HepG2 (cell line): ENCODE measurements at regions not wholly inside any gene's neighbourhood (a gene's known extent, or its start where the extent isn't known, plus 50 kb on each side); places are given as distances from the start of the nearest gene placed in this dataset.

Source experiments
- CBFB ChIP-seq: sonication (generic); formaldehyde crosslinking; IDR thresholded peaks from 2 replicates; pipeline ENCODE4 v1.4.0; 2020; ENCODE audit warnings: missing genetic modification reagents
- CEBPZ ChIP-seq: IDR thresholded peaks from 2 replicates; pipeline ENCODE4 v1.6.1; 2012; ENCODE audit warnings: low read length, improper control_type of control experiment
- EP300 ChIP-seq, 3 experiments: sonication (generic) in 1 of 3; formaldehyde crosslinking in 1 of 3; IDR thresholded peaks; 2 replicates each; pipeline versions ENCODE4 v1.5.1 to v1.6.1; 2011 to 2020; ENCODE audit warnings: low read depth in 2 of 3, low read length in 2 of 3, borderline replicate concordance in 1 of 3, improper control_type of control experiment in 1 of 3, mild to moderate bottlenecking in 1 of 3, missing genetic modification reagents in 1 of 3, moderate library complexity in 1 of 3
- EZH2 ChIP-seq: conservative IDR thresholded peaks from 2 replicates; pipeline ENCODE4 v1.6.1; 2012; ENCODE audit warnings: mild to moderate bottlenecking, low read depth, low read length, moderate library complexity
- JUN ChIP-seq: sonication (generic); formaldehyde crosslinking; IDR thresholded peaks from 2 replicates; pipeline ENCODE4 v1.4.0; 2020; ENCODE audit warnings: mild to moderate bottlenecking, missing genetic modification reagents
- POLR2A ChIP-seq, 2 experiments: IDR thresholded peaks; 2 replicates each; pipeline ENCODE4 v1.6.1; 2011; ENCODE audit warnings: low read depth in 2 of 2, low read length in 2 of 2, mild to moderate bottlenecking in 1 of 2, moderate library complexity in 1 of 2; ENCODE audit not compliant: insufficient read depth in 1 of 2
- POLR2AphosphoS5 ChIP-seq: IDR thresholded peaks from 2 replicates; pipeline ENCODE4 v1.6.1; 2012; ENCODE audit warnings: low read depth, low read length
- SOX5 ChIP-seq: IDR thresholded peaks from 2 replicates; pipeline ENCODE4 v1.6.1; 2016; ENCODE audit warnings: borderline replicate concordance
- TBX2 ChIP-seq: sonication (generic); formaldehyde crosslinking; IDR thresholded peaks from 2 replicates; pipeline ENCODE4 v1.5.0; 2020; ENCODE audit warnings: missing genetic modification reagents, mild to moderate bottlenecking, borderline replicate concordance
- ZBTB2 ChIP-seq: sonication (generic); formaldehyde crosslinking; IDR thresholded peaks from 2 replicates; pipeline ENCODE4 v1.8.0; 2022; ENCODE audit warnings: low read depth, missing genetic modification reagents
- ZBTB20 ChIP-seq: sonication (generic); formaldehyde crosslinking; IDR thresholded peaks from 2 replicates; pipeline ENCODE4 v1.8.1; 2023; ENCODE audit warnings: missing genetic modification reagents, low read depth, mild to moderate bottlenecking, borderline replicate concordance
- ZBTB43 ChIP-seq: sonication (generic); formaldehyde crosslinking; conservative IDR thresholded peaks from 2 replicates; pipeline ENCODE4 v1.4.0; 2020; ENCODE audit warnings: missing genetic modification reagents

- TF ChIP-seq ZBTB20 (CRISPR knock-in tag) = no peak
- TF ChIP-seq POLR2A (IDR thresholded peaks at IDR 0.05; ENCODE audit: insufficient read depth in 1 of 2, low read depth in 2 of 2, low read length in 2 of 2) = no peak
- no peak for TF ChIP-seq CBFB (CRISPR knock-in tag)
- TF ChIP-seq ZBTB2 (CRISPR knock-in tag) = no peak
- TF ChIP-seq TBX2 = no peak
- no peak for TF ChIP-seq SOX5
- no peak for TF ChIP-seq POLR2AphosphoS5
- TF ChIP-seq JUN (CRISPR knock-in tag) = no peak
- no peak for TF ChIP-seq ZBTB43 (CRISPR knock-in tag)
- no peak for TF ChIP-seq CEBPZ
- TF ChIP-seq EZH2 = no peak
- TF ChIP-seq EP300 (IDR thresholded peaks at IDR 0.05; ENCODE audit: low read depth in 2 of 2, low read length in 2 of 2) = no peak
- no peak for TF ChIP-seq EP300 (CRISPR knock-in tag; IDR thresholded peaks at IDR 0.05; ENCODE audit: borderline replicate concordance)
Observed at GRCh38 chr10:10772874-10773508, 244.7 kb upstream of the CELF2 start.
